Progenitor cell of endocrine pancreas (in vitro differentiated cells): ENCODE measurements at regions not wholly inside any gene's neighbourhood (a gene's known extent, or its start where the extent isn't known, plus 50 kb on each side); places are given as distances from the start of the nearest gene placed in this dataset.

ENCODE experiments used
- DNase-seq: peaks from one replicate; pipeline ENCODE4 v3.0.0; 2021; ENCODE audit warnings: low spot score; ENCODE audit not compliant: unreplicated experiment
- H3K27ac Mint-ChIP-seq: 2 replicates; pipeline ENCODE4 v1.8.0; 2021; ENCODE audit warnings: mild to moderate bottlenecking, moderate library complexity, mixed read lengths
- H3K27me3 Mint-ChIP-seq: 2 replicates; pipeline ENCODE4 v1.8.0; 2021; ENCODE audit warnings: mixed read lengths
- H3K36me3 Mint-ChIP-seq: 2 replicates; pipeline ENCODE4 v1.8.0; 2022; ENCODE audit warnings: mixed read lengths; ENCODE audit not compliant: insufficient read depth
- H3K4me1 Mint-ChIP-seq: 2 replicates; pipeline ENCODE4 v1.8.0; 2021; ENCODE audit warnings: low read depth, mixed read lengths
- H3K4me3 Mint-ChIP-seq: 2 replicates; pipeline ENCODE4 v1.8.0; 2021; ENCODE audit warnings: low read depth, mild to moderate bottlenecking, moderate library complexity, mixed read lengths
- H3K9me3 Mint-ChIP-seq: 2 replicates; pipeline ENCODE4 v1.8.0; 2021; ENCODE audit warnings: low read depth, mixed read lengths
- TF ChIP-seq, protein P1 (sequence below): fragments of 200-600 bp; sonication (generic); IDR thresholded peaks from one replicate; pipeline ENCODE4 v1.5.0; 2021; ENCODE audit warnings: antibody characterized with exemption, mild to moderate bottlenecking; ENCODE audit not compliant: unreplicated experiment

DNA sequence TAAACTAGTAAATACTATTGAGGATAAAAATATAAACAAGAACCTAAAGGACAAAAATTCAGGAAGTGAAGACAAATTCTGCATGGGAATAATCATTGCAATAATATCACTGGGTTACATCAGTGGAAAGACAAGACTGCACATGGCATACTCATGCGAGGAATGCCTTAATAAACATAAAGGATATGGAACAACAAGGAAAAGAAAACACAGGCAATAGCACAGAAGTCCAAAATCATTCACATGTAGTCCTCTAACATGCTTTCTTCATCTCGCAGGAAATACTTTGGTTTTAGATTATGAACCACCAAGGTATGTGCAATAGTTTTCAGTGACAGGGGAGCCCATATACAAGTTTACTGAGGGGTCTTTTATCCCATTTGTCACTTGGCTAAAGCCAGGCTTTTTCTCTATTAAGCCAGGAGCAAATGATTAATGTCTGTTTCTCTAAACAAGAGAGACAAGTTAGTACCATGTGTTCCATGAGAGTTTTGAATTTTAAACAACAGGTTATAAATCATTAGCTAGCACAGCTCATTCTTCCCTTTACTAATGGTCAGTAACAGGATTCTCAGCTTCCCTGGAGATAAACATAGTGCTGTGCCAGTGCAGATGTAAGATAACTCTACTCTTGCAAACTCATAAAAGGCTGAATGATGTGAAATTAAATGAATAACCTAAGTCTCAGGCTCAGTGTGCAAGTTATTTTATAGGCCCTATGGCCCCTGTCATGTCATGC, 353.6 kb upstream of the FSIP2 start:
- no peaks in the 10 kb centered on the region for H3K9me3 Mint-ChIP-seq
- no peaks in the 10 kb centered on the region for H3K27me3 Mint-ChIP-seq
- TF ChIP-seq, protein P1, sequence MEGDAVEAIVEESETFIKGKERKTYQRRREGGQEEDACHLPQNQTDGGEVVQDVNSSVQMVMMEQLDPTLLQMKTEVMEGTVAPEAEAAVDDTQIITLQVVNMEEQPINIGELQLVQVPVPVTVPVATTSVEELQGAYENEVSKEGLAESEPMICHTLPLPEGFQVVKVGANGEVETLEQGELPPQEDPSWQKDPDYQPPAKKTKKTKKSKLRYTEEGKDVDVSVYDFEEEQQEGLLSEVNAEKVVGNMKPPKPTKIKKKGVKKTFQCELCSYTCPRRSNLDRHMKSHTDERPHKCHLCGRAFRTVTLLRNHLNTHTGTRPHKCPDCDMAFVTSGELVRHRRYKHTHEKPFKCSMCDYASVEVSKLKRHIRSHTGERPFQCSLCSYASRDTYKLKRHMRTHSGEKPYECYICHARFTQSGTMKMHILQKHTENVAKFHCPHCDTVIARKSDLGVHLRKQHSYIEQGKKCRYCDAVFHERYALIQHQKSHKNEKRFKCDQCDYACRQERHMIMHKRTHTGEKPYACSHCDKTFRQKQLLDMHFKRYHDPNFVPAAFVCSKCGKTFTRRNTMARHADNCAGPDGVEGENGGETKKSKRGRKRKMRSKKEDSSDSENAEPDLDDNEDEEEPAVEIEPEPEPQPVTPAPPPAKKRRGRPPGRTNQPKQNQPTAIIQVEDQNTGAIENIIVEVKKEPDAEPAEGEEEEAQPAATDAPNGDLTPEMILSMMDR: no peak
- no peaks in the 10 kb centered on the region for H3K36me3 Mint-ChIP-seq
- DNase-seq: no peak
- H3K27ac Mint-ChIP-seq: peak overlapping the region; percentile 8
- peaks cover 16% of the 10 kb centered on the region for H3K4me1 Mint-ChIP-seq
- no peak overlapping the region for H3K4me3 Mint-ChIP-seq

DNA sequence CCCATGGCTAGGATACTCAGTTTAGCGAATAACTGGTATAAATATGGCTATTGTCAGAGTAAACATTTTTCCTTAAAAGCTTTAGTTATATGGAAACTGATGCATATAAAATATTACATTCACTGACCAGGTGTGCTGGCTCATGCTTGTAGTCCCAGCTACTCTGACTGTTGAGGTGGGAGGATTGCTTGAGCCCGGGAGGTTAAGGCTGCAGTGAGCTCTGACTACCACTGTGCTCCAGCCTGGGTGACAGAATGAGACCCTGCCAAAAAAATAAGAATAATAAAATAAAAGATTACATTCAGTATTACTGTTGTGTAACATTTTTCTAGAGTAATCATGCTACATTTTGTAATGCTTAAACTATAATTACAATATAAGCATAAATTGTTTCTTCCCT, 350.4 kb upstream of the FSIP2 start:
- H3K9me3 Mint-ChIP-seq: peaks cover 2% of the 10 kb centered on the region

DNA sequence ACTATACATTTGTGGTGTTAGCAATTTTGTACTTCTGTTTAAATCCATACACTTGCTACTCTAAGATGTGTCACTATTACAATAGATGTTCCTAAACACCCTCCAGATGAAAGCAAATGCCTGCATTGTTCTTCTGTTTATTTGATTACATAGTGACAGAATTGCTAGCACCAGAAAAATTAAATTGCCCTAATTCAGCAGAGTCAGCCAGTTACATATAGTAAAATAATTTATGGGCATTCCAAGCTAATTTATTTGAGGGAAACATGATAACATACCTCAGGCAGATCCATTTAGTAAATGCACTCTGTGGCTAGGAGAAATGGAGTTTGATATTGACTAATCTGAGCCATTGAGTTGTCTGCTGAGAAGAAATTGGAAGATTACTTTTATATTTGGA, 347.1 kb upstream of the FSIP2 start:
- Mint-ChIP-seq H3K27ac (no peak overlapping the region), H3K36me3 (no peaks in the 10 kb centered on the region), H3K4me1 (no peaks in the 10 kb centered on the region), H3K27me3 (no peaks in the 10 kb centered on the region), H3K4me3 (no peak overlapping the region), H3K9me3 (peaks cover 3% of the 10 kb centered on the region)
- no peak for DNase-seq
- TF ChIP-seq, protein P1: no peak

More for the DNA sequence above, 350.4 kb upstream of the FSIP2 start:
- Mint-ChIP-seq H3K4me1 (peaks cover 8% of the 10 kb centered on the region), H3K27ac (no peak overlapping the region), H3K36me3 (no peaks in the 10 kb centered on the region), H3K4me3 (no peak overlapping the region), H3K27me3 (no peaks in the 10 kb centered on the region)
- TF ChIP-seq, protein P1: no peak
- DNase-seq: no peak

DNA sequence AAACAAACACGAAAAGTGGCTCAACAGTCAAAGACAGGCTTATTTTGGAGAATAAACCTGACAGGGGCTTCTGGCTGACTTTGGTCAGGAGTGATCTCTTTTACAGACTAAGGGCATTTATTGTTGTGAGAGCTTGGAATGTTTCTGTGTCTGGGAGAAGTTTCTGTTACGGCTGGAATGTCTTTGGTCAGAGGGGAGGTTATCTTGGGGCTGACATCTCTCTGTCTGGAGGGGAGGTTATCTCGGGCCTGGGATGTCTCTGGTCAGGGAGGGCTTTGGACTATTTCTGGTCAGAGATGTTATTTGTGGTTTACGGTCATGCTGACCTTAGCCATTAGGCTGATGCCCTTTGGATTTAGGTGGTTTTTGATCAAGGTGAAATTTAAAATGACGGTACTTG, 345.5 kb upstream of the FSIP2 start:
- Mint-ChIP-seq H3K9me3 (peaks cover 3% of the 10 kb centered on the region), H3K4me3 (no peak overlapping the region), H3K27ac (no peak overlapping the region), H3K4me1 (no peaks in the 10 kb centered on the region), H3K36me3 (no peaks in the 10 kb centered on the region), H3K27me3 (no peaks in the 10 kb centered on the region)
- DNase-seq: no peak
- TF ChIP-seq, protein P1: no peak

DNA sequence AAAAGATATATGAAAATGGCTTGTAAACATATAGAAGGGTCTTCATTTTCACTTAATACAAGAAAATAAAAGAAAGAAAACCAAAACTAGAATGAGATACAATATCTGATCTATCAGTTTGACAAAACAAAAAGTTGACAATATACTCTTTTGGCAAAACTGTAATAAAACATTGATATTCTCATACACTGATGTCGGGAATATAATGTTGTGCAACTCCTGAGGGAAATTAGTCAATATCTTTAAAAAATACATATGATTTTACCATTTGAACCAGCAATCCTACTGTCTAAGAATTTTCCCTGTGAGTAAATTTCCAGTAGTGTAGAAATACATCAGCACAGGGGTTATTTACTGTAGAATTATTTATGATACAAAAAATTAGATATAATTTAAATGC, 336.1 kb upstream of the FSIP2 start:
- DNase-seq: no peak
- Mint-ChIP-seq H3K36me3 (no peaks in the 10 kb centered on the region), H3K27ac (no peak overlapping the region), H3K4me1 (peaks cover 3% of the 10 kb centered on the region), H3K9me3 (no peaks in the 10 kb centered on the region), H3K4me3 (no peak overlapping the region), H3K27me3 (no peaks in the 10 kb centered on the region)
- TF ChIP-seq, protein P1: no peak
